ENCODE measurements at regions not wholly inside any gene's neighbourhood (a gene's known extent, or its start where the extent isn't known, plus 50 kb on each side); places are given as distances from the start of the nearest gene placed in this dataset.

GRCh38 chr9:99411479-99412115, 189.5 kb downstream of the SEC61B start:
- Mint-ChIP-seq H3K27me3 (ENCODE audit: low read depth) (peaks cover 6% of the 10 kb centered on the region), H3K4me1 (ENCODE audit: low read depth) (peaks cover 13% of the 10 kb centered on the region), H3K36me3 (ENCODE audit: low read depth) (no peaks in the 10 kb centered on the region), H3K4me3 (no peak overlapping the region), H3K9me3 (ENCODE audit: insufficient read depth) (no peaks in the 10 kb centered on the region), H3K27ac (no peak overlapping the region)
- CTCF ChIA-PET, result no interaction called here
- POLR2A ChIA-PET, result no interaction called here
- DNase-seq (no peak), ATAC-seq (no peak)

- H3K4me1 Mint-ChIP-seq (ENCODE audit: low read depth), result peaks cover 13% of the 10 kb centered on the region
- H3K27ac Mint-ChIP-seq, result no peak overlapping the region
- ChIA-PET CTCF (no interaction called here), POLR2A (no interaction called here)
- H3K27me3 Mint-ChIP-seq (ENCODE audit: low read depth), result peaks cover 5% of the 10 kb centered on the region
- H3K36me3 Mint-ChIP-seq (ENCODE audit: low read depth), result no peaks in the 10 kb centered on the region
- DNase-seq, result no peak
- no peaks in the 10 kb centered on the region for H3K9me3 Mint-ChIP-seq (ENCODE audit: insufficient read depth)
- no peak for ATAC-seq
- H3K4me3 Mint-ChIP-seq, result no peak overlapping the region
Observed at GRCh38 chr9:99412606-99413005, 190.5 kb downstream of the SEC61B start.

GRCh38 chr9:99414321-99414720, 192.2 kb downstream of the SEC61B start:
- Mint-ChIP-seq H3K27ac (no peak overlapping the region), H3K4me1 (ENCODE audit: low read depth) (peaks cover 13% of the 10 kb centered on the region), H3K4me3 (no peak overlapping the region), H3K36me3 (ENCODE audit: low read depth) (no peaks in the 10 kb centered on the region), H3K9me3 (ENCODE audit: insufficient read depth) (no peaks in the 10 kb centered on the region), H3K27me3 (ENCODE audit: low read depth) (peaks cover 4% of the 10 kb centered on the region)
- POLR2A ChIA-PET, result no interaction called here
- ATAC-seq (no peak), DNase-seq (no peak)
- CTCF ChIA-PET, result no interaction called here

GRCh38 chr9:99415606-99416005, 193.5 kb downstream of the SEC61B start:
- H3K9me3 Mint-ChIP-seq (ENCODE audit: insufficient read depth), result no peaks in the 10 kb centered on the region
- H3K27ac Mint-ChIP-seq, result no peak overlapping the region
- no peak for ATAC-seq
- no peak for DNase-seq
- H3K4me1 Mint-ChIP-seq (ENCODE audit: low read depth), result peaks cover 13% of the 10 kb centered on the region
- CTCF ChIA-PET, result no interaction called here
- no peak overlapping the region for H3K4me3 Mint-ChIP-seq
- POLR2A ChIA-PET, result no interaction called here
- no peaks in the 10 kb centered on the region for H3K36me3 Mint-ChIP-seq (ENCODE audit: low read depth)
- peaks cover 10% of the 10 kb centered on the region for H3K27me3 Mint-ChIP-seq (ENCODE audit: low read depth)

- no peak overlapping the region for H3K4me3 Mint-ChIP-seq
- peak overlapping the region; percentile 25 for H3K27ac Mint-ChIP-seq
- H3K27me3 Mint-ChIP-seq (ENCODE audit: low read depth), result peaks cover 11% of the 10 kb centered on the region
- no peaks in the 10 kb centered on the region for H3K9me3 Mint-ChIP-seq (ENCODE audit: insufficient read depth)
- DNase-seq (no peak), ATAC-seq (no peak)
- ChIA-PET CTCF (no interaction called here), POLR2A (no interaction called here)
- peaks cover 13% of the 10 kb centered on the region for H3K4me1 Mint-ChIP-seq (ENCODE audit: low read depth)
- no peaks in the 10 kb centered on the region for H3K36me3 Mint-ChIP-seq (ENCODE audit: low read depth)
Observed at GRCh38 chr9:99416007-99416406, 193.9 kb downstream of the SEC61B start.

- POLR2A ChIA-PET, result no interaction called here
- no peak overlapping the region for H3K27ac Mint-ChIP-seq
- CTCF ChIA-PET, result no interaction called here
- no peak overlapping the region for H3K4me3 Mint-ChIP-seq
- H3K27me3 Mint-ChIP-seq (ENCODE audit: low read depth), result peaks cover 8% of the 10 kb centered on the region
- H3K36me3 Mint-ChIP-seq (ENCODE audit: low read depth), result no peaks in the 10 kb centered on the region
- no peak for ATAC-seq
- H3K4me1 Mint-ChIP-seq (ENCODE audit: low read depth), result peaks cover 13% of the 10 kb centered on the region
- no peak for DNase-seq
- no peaks in the 10 kb centered on the region for H3K9me3 Mint-ChIP-seq (ENCODE audit: insufficient read depth)
Observed at GRCh38 chr9:99419070-99419469, 197.0 kb downstream of the SEC61B start.

- DNase-seq (no peak), ATAC-seq (no peak)
- no peak overlapping the region for H3K4me3 Mint-ChIP-seq
- H3K9me3 Mint-ChIP-seq (ENCODE audit: insufficient read depth), result no peaks in the 10 kb centered on the region
- no peaks in the 10 kb centered on the region for H3K4me1 Mint-ChIP-seq (ENCODE audit: low read depth)
- CTCF ChIA-PET, result no interaction called here
- H3K27me3 Mint-ChIP-seq (ENCODE audit: low read depth), result peaks cover 19% of the 10 kb centered on the region
- H3K27ac Mint-ChIP-seq, result no peak overlapping the region
- POLR2A ChIA-PET, result no interaction called here
- no peaks in the 10 kb centered on the region for H3K36me3 Mint-ChIP-seq (ENCODE audit: low read depth)
Observed at GRCh38 chr9:99421369-99421768, 199.3 kb downstream of the SEC61B start.

GRCh38 chr9:99425124-99425523, 203.0 kb downstream of the SEC61B start:
- Mint-ChIP-seq H3K4me1 (ENCODE audit: low read depth) (no peaks in the 10 kb centered on the region), H3K9me3 (ENCODE audit: insufficient read depth) (no peaks in the 10 kb centered on the region), H3K27ac (no peak overlapping the region), H3K27me3 (ENCODE audit: low read depth) (peaks cover 26% of the 10 kb centered on the region), H3K36me3 (ENCODE audit: low read depth) (no peaks in the 10 kb centered on the region), H3K4me3 (no peak overlapping the region)
- ChIA-PET CTCF (no interaction called here), POLR2A (no interaction called here)
- ATAC-seq (no peak), DNase-seq (no peak)

- DNase-seq (no peak), ATAC-seq (no peak)
- Mint-ChIP-seq H3K27ac (no peak overlapping the region), H3K4me3 (no peak overlapping the region), H3K27me3 (ENCODE audit: low read depth) (peaks cover 22% of the 10 kb centered on the region), H3K36me3 (ENCODE audit: low read depth) (no peaks in the 10 kb centered on the region), H3K4me1 (ENCODE audit: low read depth) (no peaks in the 10 kb centered on the region), H3K9me3 (ENCODE audit: insufficient read depth) (no peaks in the 10 kb centered on the region)
- ChIA-PET CTCF (no interaction called here), POLR2A (no interaction called here)
Observed at GRCh38 chr9:99425923-99426842, 204.1 kb downstream of the SEC61B start.

DNA sequence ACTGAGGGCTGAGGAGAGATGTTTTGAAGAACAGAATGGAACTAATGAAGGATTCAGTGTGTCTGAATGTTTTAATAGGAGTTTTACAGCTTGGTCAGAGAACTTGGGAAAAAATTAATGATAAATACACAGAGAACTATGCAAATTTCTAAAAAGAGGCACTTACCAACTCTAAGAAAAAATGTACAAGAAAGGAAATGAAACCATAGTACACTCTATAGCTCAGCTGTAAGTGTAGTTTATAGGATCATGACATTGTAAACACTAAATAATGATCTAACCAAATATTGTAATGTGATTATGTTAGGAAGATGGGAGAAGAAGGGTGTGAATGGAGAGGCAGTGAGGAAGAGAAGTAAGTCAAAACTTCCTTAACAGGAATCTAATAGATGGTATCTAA, 205.2 kb downstream of the SEC61B start:
- ChIA-PET CTCF (no interaction called here), POLR2A (no interaction called here)
- Mint-ChIP-seq H3K4me3 (no peak overlapping the region), H3K4me1 (ENCODE audit: low read depth) (no peaks in the 10 kb centered on the region), H3K27ac (no peak overlapping the region), H3K27me3 (ENCODE audit: low read depth) (peaks cover 22% of the 10 kb centered on the region), H3K36me3 (ENCODE audit: low read depth) (no peaks in the 10 kb centered on the region), H3K9me3 (ENCODE audit: insufficient read depth) (no peaks in the 10 kb centered on the region)
- ATAC-seq, result no peak
- no peak for DNase-seq

DNA sequence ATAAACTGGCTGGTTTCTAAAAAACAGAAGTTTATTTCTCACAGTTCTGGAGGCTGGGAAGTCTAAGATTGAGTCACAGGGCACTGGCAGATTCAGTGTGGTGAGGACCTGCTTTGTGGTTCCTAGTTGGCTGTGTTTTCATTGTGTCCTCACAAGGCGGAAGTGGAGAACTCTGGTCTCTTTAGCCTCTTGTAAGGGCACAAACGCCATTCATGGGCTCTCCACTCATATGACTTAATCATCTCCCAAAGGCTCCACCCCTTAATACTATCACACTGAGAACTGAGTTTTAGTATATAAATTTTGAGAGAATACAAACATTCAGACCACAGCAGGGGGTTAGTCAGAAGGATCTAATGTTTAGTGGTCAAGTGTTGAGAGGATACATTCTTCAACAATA, 208.2 kb downstream of the SEC61B start:
- no peak for DNase-seq
- no peaks in the 10 kb centered on the region for H3K36me3 Mint-ChIP-seq (ENCODE audit: low read depth)
- no peak overlapping the region for H3K4me3 Mint-ChIP-seq
- ATAC-seq, result no peak
- ChIA-PET CTCF (no interaction called here), POLR2A (no interaction called here)
- H3K27ac Mint-ChIP-seq, result no peak overlapping the region
- no peaks in the 10 kb centered on the region for H3K9me3 Mint-ChIP-seq (ENCODE audit: insufficient read depth)
- H3K4me1 Mint-ChIP-seq (ENCODE audit: low read depth), result peaks cover 16% of the 10 kb centered on the region
- peaks cover 17% of the 10 kb centered on the region for H3K27me3 Mint-ChIP-seq (ENCODE audit: low read depth)

- no peak for ATAC-seq
- ChIA-PET POLR2A (no interaction called here), CTCF (no interaction called here)
- H3K4me3 Mint-ChIP-seq, result no peak overlapping the region
- H3K27me3 Mint-ChIP-seq (ENCODE audit: low read depth), result peaks cover 14% of the 10 kb centered on the region
- no peaks in the 10 kb centered on the region for H3K9me3 Mint-ChIP-seq (ENCODE audit: insufficient read depth)
- H3K27ac Mint-ChIP-seq, result no peak overlapping the region
- DNase-seq, result no peak
- peaks cover 16% of the 10 kb centered on the region for H3K4me1 Mint-ChIP-seq (ENCODE audit: low read depth)
- no peaks in the 10 kb centered on the region for H3K36me3 Mint-ChIP-seq (ENCODE audit: low read depth)
Observed at GRCh38 chr9:99431103-99431502, 209.0 kb downstream of the SEC61B start.

GRCh38 chr9:99432075-99432474, 210.0 kb downstream of the SEC61B start:
- DNase-seq, result no peak
- POLR2A ChIA-PET, result no interaction called here
- no peaks in the 10 kb centered on the region for H3K9me3 Mint-ChIP-seq (ENCODE audit: insufficient read depth)
- H3K27ac Mint-ChIP-seq, result no peak overlapping the region
- no peak overlapping the region for H3K4me3 Mint-ChIP-seq
- H3K36me3 Mint-ChIP-seq (ENCODE audit: low read depth), result no peaks in the 10 kb centered on the region
- ATAC-seq, result no peak
- H3K4me1 Mint-ChIP-seq (ENCODE audit: low read depth), result peaks cover 16% of the 10 kb centered on the region
- CTCF ChIA-PET, result no interaction called here
- peaks cover 6% of the 10 kb centered on the region for H3K27me3 Mint-ChIP-seq (ENCODE audit: low read depth)

All from activated CD8-positive, alpha-beta T cell treated with anti-CD3 and anti-CD28 coated beads, Interleukin-2, amount 10 ng/mL, durations not matched to agents 7 days and 5 days (primary cell).